Chondrocyte (in vitro differentiated cells): ENCODE measurements at regions not wholly inside any gene's neighbourhood (a gene's known extent, or its start where the extent isn't known, plus 50 kb on each side); places are given as distances from the start of the nearest gene placed in this dataset.

Source experiments
- DNase-seq: peaks from one replicate; pipeline ENCODE4 v3.0.0; 2021; ENCODE audit warnings: mixed read lengths, low spot score
- H3K27ac Mint-ChIP-seq: one replicate; pipeline ENCODE4 v1.8.0; 2021; ENCODE audit warnings: mild to moderate bottlenecking, moderate library complexity, mixed read lengths; ENCODE audit not compliant: unreplicated experiment
- H3K27me3 Mint-ChIP-seq: 2 replicates; pipeline ENCODE4 v1.8.0; 2021; ENCODE audit warnings: low read depth, mixed read lengths
- H3K36me3 Mint-ChIP-seq: 2 replicates; pipeline ENCODE4 v1.8.0; 2021; ENCODE audit warnings: low read depth, mixed read lengths
- H3K4me1 Mint-ChIP-seq: 2 replicates; pipeline ENCODE4 v1.8.0; 2021; ENCODE audit warnings: low read depth, mild to moderate bottlenecking, mixed read lengths
- H3K4me3 Mint-ChIP-seq: one replicate; pipeline ENCODE4 v1.8.0; 2021; ENCODE audit warnings: mild to moderate bottlenecking, moderate library complexity, mixed read lengths; ENCODE audit not compliant: unreplicated experiment
- H3K9me3 Mint-ChIP-seq: 2 replicates; pipeline ENCODE4 v1.8.0; 2021; ENCODE audit warnings: low read depth, mixed read lengths
- CTCF ChIP-seq: fragments of 200-600 bp; sonication (generic); IDR thresholded peaks from 2 replicates; pipeline ENCODE4 v1.5.0; 2021; ENCODE audit warnings: antibody characterized with exemption, mild to moderate bottlenecking, moderate library complexity

GRCh38 chr6:140537834-140538705, 1163.6 kb upstream of the CITED2 start:
- no peaks in the 10 kb centered on the region for H3K27me3 Mint-ChIP-seq
- peaks cover 33% of the 10 kb centered on the region for H3K9me3 Mint-ChIP-seq
- peak overlapping the region; percentile 91 for H3K27ac Mint-ChIP-seq
- TF ChIP-seq CTCF, result peak; percentile 8
- H3K4me1 Mint-ChIP-seq, result peaks cover 63% of the 10 kb centered on the region
- peaks cover 21% of the 10 kb centered on the region for H3K36me3 Mint-ChIP-seq
- peak overlapping the region; percentile 52 for H3K4me3 Mint-ChIP-seq
- no peak for DNase-seq

GRCh38 chr6:140537211-140537610, 1162.8 kb upstream of the CITED2 start:
- H3K4me1 Mint-ChIP-seq, result peaks cover 57% of the 10 kb centered on the region
- TF ChIP-seq CTCF, result no peak
- H3K27ac Mint-ChIP-seq, result peak overlapping the region; percentile 91
- H3K9me3 Mint-ChIP-seq, result peaks cover 36% of the 10 kb centered on the region
- peak overlapping the region; percentile 52 for H3K4me3 Mint-ChIP-seq
- H3K36me3 Mint-ChIP-seq, result peaks cover 21% of the 10 kb centered on the region
- DNase-seq, result no peak
- no peaks in the 10 kb centered on the region for H3K27me3 Mint-ChIP-seq

- Mint-ChIP-seq H3K27me3 (no peaks in the 10 kb centered on the region), H3K4me3 (no peak overlapping the region), H3K36me3 (peaks cover 23% of the 10 kb centered on the region), H3K4me1 (peaks cover 42% of the 10 kb centered on the region), H3K27ac (no peak overlapping the region), H3K9me3 (peaks cover 38% of the 10 kb centered on the region)
- no peak for TF ChIP-seq CTCF
- no peak for DNase-seq
These were observed 1161.1 kb upstream of the CITED2 start for GRCh38 chr6:140535511-140535910.

- no peak overlapping the region for H3K27ac Mint-ChIP-seq
- no peaks in the 10 kb centered on the region for H3K27me3 Mint-ChIP-seq
- H3K4me3 Mint-ChIP-seq, result no peak overlapping the region
- no peak for TF ChIP-seq CTCF
- peaks cover 32% of the 10 kb centered on the region for H3K4me1 Mint-ChIP-seq
- peaks cover 45% of the 10 kb centered on the region for H3K9me3 Mint-ChIP-seq
- peaks cover 24% of the 10 kb centered on the region for H3K36me3 Mint-ChIP-seq
- DNase-seq, result no peak
These were observed 1159.1 kb upstream of the CITED2 start for GRCh38 chr6:140533526-140533925.

GRCh38 chr6:140504776-140505175, 1130.3 kb upstream of the CITED2 start:
- Mint-ChIP-seq H3K4me3 (no peak overlapping the region), H3K27me3 (no peaks in the 10 kb centered on the region), H3K9me3 (peaks cover 22% of the 10 kb centered on the region), H3K4me1 (peaks cover 17% of the 10 kb centered on the region), H3K27ac (no peak overlapping the region), H3K36me3 (peaks cover 2% of the 10 kb centered on the region)
- no peak for DNase-seq
- TF ChIP-seq CTCF, result no peak
